MCF 10A (cell line): ENCODE measurements at regions not wholly inside any gene's neighbourhood (a gene's known extent, or its start where the extent isn't known, plus 50 kb on each side); places are given as distances from the start of the nearest gene placed in this dataset.

Experiments
- BruUV-seq: library from RNA; stranded (reverse); fragments of 400-500 nt; replicated peaks from 2 replicates; lab custom pipeline; 2021; lab: Mats Ljungman, UMichigan
- CTCF ChIA-PET: fragments of 300-600 bp; sonication (Branson Sonifier 250); formaldehyde crosslinking; extraction: SDS; loops from one replicate; lab custom pipeline; 2021; ENCODE audit warnings: antibody characterized with exemption, inconsistent platforms; lab: Yijun Ruan, JAX
- POLR2A ChIA-PET: fragments of 300-600, 350-650 bp; sonication (Branson Sonifier 250); formaldehyde crosslinking; extraction: SDS; loops from one replicate; lab custom pipeline; 2020; ENCODE audit warnings: antibody characterized with exemption, inconsistent platforms; lab: Yijun Ruan, JAX
- DNase-seq: peaks from one replicate; pipeline ENCODE4 v3.0.0-alpha.2; 2018; ENCODE audit not compliant: unreplicated experiment
- H3K27ac Mint-ChIP-seq: one replicate; pipeline ENCODE4 v1.8.0; 2022; ENCODE audit warnings: mild to moderate bottlenecking, low read depth, mixed read lengths; ENCODE audit not compliant: unreplicated experiment
- H3K27me3 Mint-ChIP-seq: one replicate; pipeline ENCODE4 v1.8.0; 2022; ENCODE audit warnings: mixed read lengths; ENCODE audit not compliant: insufficient read depth, unreplicated experiment
- H3K36me3 Mint-ChIP-seq: one replicate; pipeline ENCODE4 v1.8.0; 2022; ENCODE audit warnings: mild to moderate bottlenecking, moderate library complexity, mixed read lengths; ENCODE audit not compliant: insufficient read depth, unreplicated experiment
- H3K4me1 Mint-ChIP-seq: one replicate; pipeline ENCODE4 v1.8.0; 2022; ENCODE audit warnings: mixed read lengths; ENCODE audit not compliant: insufficient read depth, unreplicated experiment
- H3K4me3 Mint-ChIP-seq: one replicate; pipeline ENCODE4 v1.8.0; 2022; ENCODE audit warnings: mild to moderate bottlenecking, moderate library complexity, mixed read lengths; ENCODE audit not compliant: unreplicated experiment
- H3K9me3 Mint-ChIP-seq: one replicate; pipeline ENCODE4 v1.8.0; 2022; ENCODE audit warnings: mixed read lengths; ENCODE audit not compliant: unreplicated experiment
- CTCF ChIP-seq: fragments of 200-600 bp; IDR thresholded peaks from one replicate; pipeline ENCODE4 v1.8.0; 2022; ENCODE audit warnings: antibody characterized with exemption, mild to moderate bottlenecking; ENCODE audit not compliant: unreplicated experiment
- intact Hi-C: fragments of 100-400 bp; cut with micrococcal nuclease; formaldehyde crosslinking; loops from 2 replicates; pipeline ENCODE4 v1.14.1; 2022

DNA sequence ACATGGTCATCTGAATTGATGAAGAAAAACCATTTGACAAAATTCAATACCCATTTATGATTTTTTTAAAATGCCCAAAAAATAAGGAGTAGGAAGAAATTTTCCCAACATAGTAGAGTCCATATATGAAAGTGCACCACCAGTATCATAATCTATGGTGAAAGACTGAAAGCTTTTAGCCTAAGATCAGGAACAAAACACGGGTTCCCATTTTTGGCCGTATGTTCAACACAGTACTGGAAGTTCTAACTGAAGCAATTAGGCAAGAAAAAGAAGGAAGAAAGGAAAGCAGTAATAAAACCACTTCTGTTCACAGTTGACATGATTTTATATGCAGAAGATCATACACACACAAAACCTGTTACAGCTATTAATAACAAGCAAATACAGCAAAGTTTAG lies 227.8 kb upstream of the RAB4A start:
- no peak for DNase-seq
- ChIA-PET CTCF (no interaction called here), POLR2A (interaction anchor here (1.7 kb wide), 1 partner anchor 13 kb away, joined by 5 read pairs; no protein-coding TSS in a partner anchor)
- Mint-ChIP-seq H3K9me3 (peaks cover 8% of the 10 kb centered on the region), H3K27me3 (peaks cover 86% of the 10 kb centered on the region), H3K4me1 (peaks cover 9% of the 10 kb centered on the region), H3K4me3 (no peak overlapping the region), H3K27ac (no peak overlapping the region), H3K36me3 (no peaks in the 10 kb centered on the region)
- intact Hi-C loops: no loop called here
- no peak for TF ChIP-seq CTCF
- no TSS peak for BruUV-seq

GRCh38 chr1:229046251-229046853 lies 224.6 kb upstream of the RAB4A start:
- ChIA-PET CTCF (interaction anchor here (1.0 to 1.2 kb wide), 2 partner anchors 11 to 17 kb away, joined by 3 to 4 read pairs; no protein-coding TSS in a partner anchor), POLR2A (interaction anchor here (0.6 to 1.5 kb wide), 3 partner anchors 10 to 155 kb away, joined by 3 to 4 read pairs (median 4); no protein-coding TSS in a partner anchor)
- intact Hi-C loops: no loop called here
- no peak for DNase-seq
- BruUV-seq: no TSS peak
- Mint-ChIP-seq H3K36me3 (no peaks in the 10 kb centered on the region), H3K27ac (no peak overlapping the region), H3K27me3 (peaks cover 87% of the 10 kb centered on the region), H3K9me3 (peaks cover 12% of the 10 kb centered on the region), H3K4me1 (no peaks in the 10 kb centered on the region), H3K4me3 (no peak overlapping the region)
- TF ChIP-seq CTCF: no peak

- no TSS peak for BruUV-seq
- no peak overlapping the region for H3K4me3 Mint-ChIP-seq
- no peak overlapping the region for H3K27ac Mint-ChIP-seq
- ChIA-PET CTCF (interaction anchor here (0.6 to 0.8 kb wide), 3 partner anchors 7 to 175 kb away, joined by 3 read pairs; no protein-coding TSS in a partner anchor), POLR2A (interaction anchor here (1.0 to 1.5 kb wide), 3 partner anchors 11 to 53 kb away, joined by 4 read pairs; no protein-coding TSS in a partner anchor)
- no peak for DNase-seq
- no peaks in the 10 kb centered on the region for H3K36me3 Mint-ChIP-seq
- no peaks in the 10 kb centered on the region for H3K4me1 Mint-ChIP-seq
- no peak for TF ChIP-seq CTCF
- intact Hi-C loops: no loop called here
- H3K9me3 Mint-ChIP-seq: peaks cover 17% of the 10 kb centered on the region
- H3K27me3 Mint-ChIP-seq: peaks cover 82% of the 10 kb centered on the region
Observed at GRCh38 chr1:229047161-229047839, 223.6 kb upstream of the RAB4A start.
